ENCODE measurements at regions not wholly inside any gene's neighbourhood (a gene's known extent, or its start where the extent isn't known, plus 50 kb on each side); places are given as distances from the start of the nearest gene placed in this dataset.
A peak's percentile ranks its signal among the peaks of the same experiment; 100 is the strongest.
"Not testable (repeated sequence)": the region's sequence is repeated elsewhere in the genome, so short reads cannot be mapped to it uniquely, and the experiment has no call there.

- DNase-seq: not testable (repeated sequence)
Measured at GRCh38 chr6:57708061-57708460, 390.6 kb downstream of the PRIM2 start.

- DNase-seq: not testable (repeated sequence)
Measured at GRCh38 chr6:57722546-57722945, 405.1 kb downstream of the PRIM2 start.

- DNase-seq: not testable (repeated sequence)
Measured at GRCh38 chr6:57723815-57724401, 406.5 kb downstream of the PRIM2 start.

GRCh38 chr6:57729407-57729806 lies 412.0 kb downstream of the PRIM2 start:
- not testable (repeated sequence) for DNase-seq

GRCh38 chr6:57730726-57731125 lies 413.3 kb downstream of the PRIM2 start:
- not testable (repeated sequence) for DNase-seq

GRCh38 chr6:57747716-57748115 lies 430.3 kb downstream of the PRIM2 start:
- DNase-seq: not testable (repeated sequence)

- not testable (repeated sequence) for DNase-seq
Measured at GRCh38 chr6:57759850-57760249, 442.4 kb downstream of the PRIM2 start.

- DNase-seq: not testable (repeated sequence)
Measured at GRCh38 chr6:57792720-57793397, 475.4 kb downstream of the PRIM2 start.

GRCh38 chr6:57793398-57793762 lies 475.9 kb downstream of the PRIM2 start:
- not testable (repeated sequence) for DNase-seq

- DNase-seq: peak; percentile 14
Measured at GRCh38 chr6:57799703-57800479, 482.5 kb downstream of the PRIM2 start.

GRCh38 chr6:57808581-57808980 lies 491.2 kb downstream of the PRIM2 start:
- not testable (repeated sequence) for DNase-seq

GRCh38 chr6:57809454-57809853 lies 492.0 kb downstream of the PRIM2 start:
- DNase-seq: not testable (repeated sequence)

- not testable (repeated sequence) for DNase-seq
Measured at GRCh38 chr6:57813271-57814075, 496.0 kb downstream of the PRIM2 start.

- not testable (repeated sequence) for DNase-seq
Measured at GRCh38 chr6:57815826-57816225, 498.4 kb downstream of the PRIM2 start.

- DNase-seq: not testable (repeated sequence)
Measured at GRCh38 chr6:57821325-57821724, 503.9 kb downstream of the PRIM2 start.

GRCh38 chr6:57822448-57822847 lies 505.0 kb downstream of the PRIM2 start:
- DNase-seq: not testable (repeated sequence)

GRCh38 chr6:57822896-57823358 lies 505.5 kb downstream of the PRIM2 start:
- DNase-seq: no peak

- not testable (repeated sequence) for DNase-seq
Measured at GRCh38 chr6:57837622-57838209, 520.3 kb downstream of the PRIM2 start.

GRCh38 chr6:57841551-57841950 lies 524.1 kb downstream of the PRIM2 start:
- DNase-seq: not testable (repeated sequence)

GRCh38 chr6:57853745-57854407 lies 536.4 kb downstream of the PRIM2 start:
- not testable (repeated sequence) for DNase-seq

GRCh38 chr6:57860481-57861315 lies 543.3 kb downstream of the PRIM2 start:
- DNase-seq: not testable (repeated sequence)

All from stimulated activated CD4-positive, alpha-beta T cell treated with anti-CD3 and anti-CD28 coated beads, Interleukin-1b, Interleukin-23, amount 100 ng/mL, for 48 hours (primary cell).